Motor neuron (in vitro differentiated cells): ENCODE measurements at regions not wholly inside any gene's neighbourhood (a gene's known extent, or its start where the extent isn't known, plus 50 kb on each side); places are given as distances from the start of the nearest gene placed in this dataset.

Source experiments
- ATAC-seq, 8 experiments: fragments of 200-7000 bp; cut with Tn5 transposase; replicated peaks in 6 of 8; 2 replicates each; pipeline ENCODE4 v1.8.0; 2021; ENCODE audit warnings: mild to moderate bottlenecking in 8 of 8, moderate library complexity in 8 of 8
- H3K27ac ChIP-seq, 2 donors: fragments of 250-450 bp; sonication (Bioruptor Pico); 2 replicates each; pipeline ENCODE4 v1.9.0; 2021; ENCODE audit warnings: antibody characterized with exemption in 2 of 2, mild to moderate bottlenecking in 2 of 2, moderate library complexity in 1 of 2
- H3K4me1 ChIP-seq, 2 donors: fragments of 250-450 bp; sonication (Bioruptor Pico); replicated peaks in 1 of 2; 2 replicates each; pipeline ENCODE4 v1.6.1; 2021; ENCODE audit warnings: antibody characterized with exemption in 2 of 2, mild to moderate bottlenecking in 2 of 2, moderate library complexity in 1 of 2
- H3K4me3 ChIP-seq, 5 donors: fragments of 250-450 bp; sonication (Bioruptor Pico); 2 replicates each; pipeline ENCODE4 v1.9.0; 2021; ENCODE audit warnings: antibody characterized with exemption in 5 of 5, mild to moderate bottlenecking in 5 of 5, moderate library complexity in 4 of 5
- WGBS, 10 experiments: fragments of 450-650 bp; shearing (Covaris generic); methylation state at CpG; one replicate each; pipeline ENCODE4 v1.0.0; 2022; 5-methylcytosine and 5-hydroxymethylcytosine counted together
- in situ Hi-C, 9 experiments: fragments of 400-800 bp; cut with MboI; loops; one replicate each; pipeline ENCODE4 v1.15.0; 2021; ENCODE audit warnings: low sequenced_read_pairs in 9 of 9, low pct_unique_long_range_greater_than_20kb in 2 of 9; ENCODE audit not compliant: unreplicated experiment in 9 of 9

GRCh38 chr13:68323124-68323523 lies 1093.0 kb upstream of the PCDH9 start:
- peak in 2 of 8 experiments; percentile 46 to 91 for ATAC-seq
- Histone ChIP-seq H3K27ac (no peak overlapping the region), H3K4me3 (no peak overlapping the region), H3K4me1 (no peaks in the 10 kb centered on the region)
- WGBS, 10 experiments, result 7 to 100% (median 80%) methylated on average over 1 to 2 of the region's 2 CpGs; no CpG with 5 or more reads in 1 of the 10 experiments
- in situ Hi-C loops, result no loop called here

GRCh38 chr13:68319384-68319783 lies 1089.2 kb upstream of the PCDH9 start:
- in situ Hi-C loops, result no loop called here
- Histone ChIP-seq H3K4me3 (no peak overlapping the region), H3K27ac (no peak overlapping the region), H3K4me1 (no peaks in the 10 kb centered on the region)
- ATAC-seq, result no peak
- 0 to 100% (median 83%) methylated on average over 1 to 2 of the region's 2 CpGs; no CpG with 5 or more reads in 1 of the 10 experiments for WGBS, 10 experiments

- in situ Hi-C loops, result no loop called here
- ATAC-seq, result peak in 1 of 8 experiments; percentile 68
- Histone ChIP-seq H3K4me1 (no peaks in the 10 kb centered on the region), H3K4me3 (no peak overlapping the region), H3K27ac (no peak overlapping the region)
- 0 to 70% (median 40%) methylated on average over 1 of the region's 1 CpG for WGBS, 10 experiments
Observed at GRCh38 chr13:68304286-68304893, 1074.3 kb upstream of the PCDH9 start.

- Histone ChIP-seq H3K27ac (no peak overlapping the region), H3K4me1 (no peaks in the 10 kb centered on the region), H3K4me3 (no peak overlapping the region)
- in situ Hi-C loops, result no loop called here
- ATAC-seq, result no peak
Observed at GRCh38 chr13:68293631-68294030, 1063.5 kb upstream of the PCDH9 start.

- Histone ChIP-seq H3K27ac (no peak overlapping the region), H3K4me1 (no peaks in the 10 kb centered on the region), H3K4me3 (no peak overlapping the region)
- WGBS, 10 experiments, result 0 to 83% (median 40%) methylated on average over 1 to 2 of the region's 2 CpGs; no CpG with 5 or more reads in 5 of the 10 experiments
- no peak for ATAC-seq
- in situ Hi-C loops, result no loop called here
Observed at GRCh38 chr13:68292601-68293000, 1062.5 kb upstream of the PCDH9 start.

GRCh38 chr13:68291595-68291994 lies 1061.5 kb upstream of the PCDH9 start:
- H3K4me1 ChIP-seq, result no peaks in the 10 kb centered on the region
- no peak overlapping the region for H3K27ac ChIP-seq
- 0 to 100% (median 72%) methylated on average over 1 to 4 of the region's 4 CpGs; no CpG with 5 or more reads in 1 of the 10 experiments for WGBS, 10 experiments
- no peak overlapping the region for H3K4me3 ChIP-seq
- in situ Hi-C loops, result no loop called here
- no peak for ATAC-seq

GRCh38 chr13:68275758-68276157 lies 1045.6 kb upstream of the PCDH9 start:
- no peak for ATAC-seq
- in situ Hi-C loops, result no loop called here
- Histone ChIP-seq H3K27ac (no peak overlapping the region), H3K4me1 (no peaks in the 10 kb centered on the region), H3K4me3 (no peak overlapping the region)
- WGBS, 10 experiments, result 25 to 100% (median 85%) methylated on average over 1 of the region's 1 CpG

- in situ Hi-C loops, result no loop called here
- H3K4me1 ChIP-seq, result no peaks in the 10 kb centered on the region
- 34 to 100% (median 80%) methylated on average over 1 to 10 of the region's 14 CpGs; no CpG with 5 or more reads in 1 of the 10 experiments for WGBS, 10 experiments
- no peak overlapping the region for H3K4me3 ChIP-seq
- no peak for ATAC-seq
- H3K27ac ChIP-seq, result no peak overlapping the region
Observed at GRCh38 chr13:68272652-68273051, 1042.5 kb upstream of the PCDH9 start.

GRCh38 chr13:68264692-68265091 lies 1034.6 kb upstream of the PCDH9 start:
- Histone ChIP-seq H3K4me1 (no peaks in the 10 kb centered on the region), H3K27ac (no peak overlapping the region), H3K4me3 (no peak overlapping the region)
- in situ Hi-C loops, result no loop called here
- WGBS, 10 experiments, result 39 to 93% (median 73%) methylated on average over 1 to 2 of the region's 2 CpGs
- ATAC-seq, result no peak

GRCh38 chr13:68261105-68261504 lies 1031.0 kb upstream of the PCDH9 start:
- H3K4me1 ChIP-seq, result no peaks in the 10 kb centered on the region
- in situ Hi-C loops, result no loop called here
- no peak overlapping the region for H3K27ac ChIP-seq
- no peak overlapping the region for H3K4me3 ChIP-seq
- 9 to 100% (median 83%) methylated on average over 1 to 4 of the region's 6 CpGs; no CpG with 5 or more reads in 1 of the 10 experiments for WGBS, 10 experiments
- no peak for ATAC-seq

- ATAC-seq, result peak in 1 of 8 experiments; percentile 35
Observed at GRCh38 chr13:68257111-68257842, 1027.1 kb upstream of the PCDH9 start.

GRCh38 chr13:68254151-68254550 lies 1024.0 kb upstream of the PCDH9 start:
- Histone ChIP-seq H3K27ac (no peak overlapping the region), H3K4me1 (peaks cover 0 to 4% of the 10 kb centered on the region in 2 donors), H3K4me3 (no peak overlapping the region)
- peak in 2 of 8 experiments; percentile 68 to 74 for ATAC-seq
- in situ Hi-C loops, result no loop called here
- WGBS, 10 experiments, result 0 to 80% (median 48%) methylated on average over 1 to 4 of the region's 4 CpGs; no CpG with 5 or more reads in 1 of the 10 experiments

More at GRCh38 chr13:68257111-68257842, 1027.1 kb upstream of the PCDH9 start:
- in situ Hi-C loops, result no loop called here
- Histone ChIP-seq H3K4me3 (no peak overlapping the region), H3K27ac (no peak overlapping the region), H3K4me1 (no peaks in the 10 kb centered on the region)
- WGBS, 10 experiments, result 25 to 99% (median 73%) methylated on average over 1 to 11 of the region's 15 CpGs; no CpG with 5 or more reads in 2 of the 10 experiments

GRCh38 chr13:68234274-68234673 lies 1004.1 kb upstream of the PCDH9 start:
- ATAC-seq, result peak in 5 of 8 experiments; percentile 38 to 74 (median 44)
- Histone ChIP-seq H3K4me1 (no peaks in the 10 kb centered on the region), H3K4me3 (no peak overlapping the region), H3K27ac (no peak overlapping the region)
- in situ Hi-C loops, result no loop called here
